ENCODE measurements at regions not wholly inside any gene's neighbourhood (a gene's known extent, or its start where the extent isn't known, plus 50 kb on each side); places are given as distances from the start of the nearest gene placed in this dataset.
"Not testable (repeated sequence)": the region's sequence is repeated elsewhere in the genome, so short reads cannot be mapped to it uniquely, and the experiment has no call there.

- DNase-seq; H3K4me1 Mint-ChIP-seq (ENCODE audit: low read depth); H3K4me3 Mint-ChIP-seq; H3K36me3 Mint-ChIP-seq (ENCODE audit: low read depth); H3K27me3 Mint-ChIP-seq (ENCODE audit: insufficient read depth); H3K27ac Mint-ChIP-seq: not testable (repeated sequence)
- H3K9me3 Mint-ChIP-seq, result peaks cover 18% of the 10 kb centered on the region
Measured at GRCh38 chr9:104195142-104195541, 101.0 kb downstream of the SMC2 start.

GRCh38 chr9:104200456-104200994 lies 106.4 kb downstream of the SMC2 start:
- no peaks in the 10 kb centered on the region for H3K36me3 Mint-ChIP-seq (ENCODE audit: low read depth)
- H3K27ac Mint-ChIP-seq, result no peak overlapping the region
- H3K4me3 Mint-ChIP-seq, result no peak overlapping the region
- no peak for TF ChIP-seq CTCF (IDR thresholded peaks at IDR 0.05)
- H3K9me3 Mint-ChIP-seq, result peaks cover 13% of the 10 kb centered on the region
- no peaks in the 10 kb centered on the region for H3K4me1 Mint-ChIP-seq (ENCODE audit: low read depth)
- no peaks in the 10 kb centered on the region for H3K27me3 Mint-ChIP-seq (ENCODE audit: insufficient read depth)
- DNase-seq, result no peak

DNA sequence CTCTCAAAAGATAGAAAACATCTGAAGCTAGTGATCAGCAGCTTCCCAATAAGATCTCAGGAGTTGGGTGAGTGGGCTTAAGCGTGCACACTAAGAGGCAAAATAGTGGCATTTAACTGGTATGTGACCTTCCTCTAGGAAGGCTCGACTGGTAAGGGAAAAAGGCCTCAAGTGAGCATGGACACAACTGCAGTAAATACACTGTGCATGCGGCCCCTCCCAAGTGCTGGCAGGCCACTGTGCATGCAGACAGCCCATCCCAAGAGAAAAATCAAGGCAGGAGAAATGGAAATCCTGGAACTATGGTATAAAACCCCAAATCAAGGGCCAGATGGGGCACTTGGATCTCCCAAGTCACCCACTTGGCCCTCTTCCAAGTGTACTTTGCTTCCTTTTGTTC lies 112.7 kb downstream of the SMC2 start:
- H3K4me1 Mint-ChIP-seq (ENCODE audit: low read depth), result no peaks in the 10 kb centered on the region
- DNase-seq, result no peak
- no peak for TF ChIP-seq CTCF (IDR thresholded peaks at IDR 0.05)
- H3K36me3 Mint-ChIP-seq (ENCODE audit: low read depth), result no peaks in the 10 kb centered on the region
- H3K27me3 Mint-ChIP-seq (ENCODE audit: insufficient read depth), result no peaks in the 10 kb centered on the region
- no peak overlapping the region for H3K4me3 Mint-ChIP-seq
- H3K9me3 Mint-ChIP-seq, result no peaks in the 10 kb centered on the region
- H3K27ac Mint-ChIP-seq, result no peak overlapping the region

DNA sequence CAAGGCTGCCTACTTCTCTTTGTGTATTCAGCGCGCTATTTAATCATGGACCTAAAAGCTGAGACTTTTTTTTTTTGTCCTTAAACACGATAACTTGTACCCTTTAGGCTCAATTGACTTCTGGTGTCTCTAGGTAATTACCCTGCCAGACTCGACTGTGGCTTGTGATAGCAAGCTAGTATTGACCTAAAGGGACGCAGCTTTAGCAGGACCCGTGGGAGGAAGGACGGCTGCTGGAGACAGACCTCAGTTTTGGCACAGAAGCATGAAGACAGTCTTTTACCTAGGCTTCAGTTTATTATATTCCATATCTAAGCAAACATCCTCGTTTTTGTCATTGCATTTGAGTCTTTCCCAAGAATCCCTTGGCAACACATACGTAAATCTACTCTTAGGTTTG lies 115.3 kb downstream of the SMC2 start:
- Mint-ChIP-seq H3K27me3 (ENCODE audit: insufficient read depth) (no peaks in the 10 kb centered on the region), H3K27ac (no peak overlapping the region), H3K4me3 (no peak overlapping the region), H3K4me1 (ENCODE audit: low read depth) (no peaks in the 10 kb centered on the region), H3K36me3 (ENCODE audit: low read depth) (no peaks in the 10 kb centered on the region), H3K9me3 (no peaks in the 10 kb centered on the region)
- TF ChIP-seq CTCF (IDR thresholded peaks at IDR 0.05), result no peak
- no peak for DNase-seq

- no peak for DNase-seq
- Mint-ChIP-seq H3K36me3 (ENCODE audit: low read depth) (no peaks in the 10 kb centered on the region), H3K27ac (no peak overlapping the region), H3K4me3 (no peak overlapping the region), H3K9me3 (peaks cover 4% of the 10 kb centered on the region; the same call in 1 of the 2 replicates), H3K27me3 (ENCODE audit: insufficient read depth) (no peaks in the 10 kb centered on the region), H3K4me1 (ENCODE audit: low read depth) (no peaks in the 10 kb centered on the region)
- TF ChIP-seq CTCF (IDR thresholded peaks at IDR 0.05), result no peak
Measured at GRCh38 chr9:104227108-104227507, 133.0 kb downstream of the SMC2 start.

GRCh38 chr9:104232781-104233341 lies 138.8 kb downstream of the SMC2 start:
- Mint-ChIP-seq H3K36me3 (ENCODE audit: low read depth) (no peaks in the 10 kb centered on the region), H3K4me1 (ENCODE audit: low read depth) (no peaks in the 10 kb centered on the region), H3K9me3 (no peaks in the 10 kb centered on the region; the same call in 1 of the 2 replicates), H3K27ac (no peak overlapping the region), H3K27me3 (ENCODE audit: insufficient read depth) (no peaks in the 10 kb centered on the region), H3K4me3 (no peak overlapping the region)
- no peak for TF ChIP-seq CTCF (IDR thresholded peaks at IDR 0.05)
- DNase-seq, result no peak
